ENCODE measurements at regions not wholly inside any gene's neighbourhood (a gene's known extent, or its start where the extent isn't known, plus 50 kb on each side); places are given as distances from the start of the nearest gene placed in this dataset.

DNA sequence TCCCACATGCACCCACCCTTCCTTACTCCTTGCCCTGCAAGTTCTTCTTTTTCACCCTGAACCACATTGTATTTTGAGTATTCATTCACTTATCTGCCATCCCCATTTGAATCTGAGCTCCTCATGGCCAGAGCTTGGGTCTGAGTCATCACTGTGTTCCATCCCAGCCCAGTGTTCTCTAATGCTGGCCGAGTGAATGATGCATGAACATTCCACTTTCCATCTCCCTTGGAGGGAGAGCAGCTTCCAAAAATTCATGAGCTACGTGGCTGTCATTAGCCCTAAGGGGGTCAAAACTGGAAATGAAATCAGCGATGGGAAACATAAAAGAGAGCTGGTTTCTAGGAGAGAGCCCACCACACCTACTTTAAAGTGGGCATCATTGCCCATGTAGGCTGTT is 187.0 kb upstream of the USP24 start:
- no peak for DNase-seq
- ATAC-seq, result peak; percentile 60

DNA sequence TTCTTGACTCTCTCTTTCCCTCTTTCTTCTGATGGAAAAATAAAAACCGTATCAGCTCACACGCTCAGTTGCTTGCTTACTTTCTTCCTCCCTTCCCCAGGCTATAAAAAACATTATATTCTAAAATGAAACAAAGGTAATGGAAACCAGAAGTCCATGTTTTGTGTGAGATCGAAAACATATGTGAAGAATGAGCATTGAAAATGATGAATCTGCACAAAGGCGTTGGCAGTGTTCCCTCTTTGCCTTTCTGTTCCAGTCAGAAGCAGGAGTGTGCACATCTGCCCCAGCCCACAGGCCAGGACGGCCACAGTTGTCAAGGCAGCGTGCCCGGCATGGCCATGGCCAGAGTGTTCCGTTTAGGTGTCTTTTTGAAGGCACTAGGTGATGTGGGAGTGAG is 185.3 kb upstream of the USP24 start:
- DNase-seq (no peak), ATAC-seq (no peak)
- intact Hi-C loops (cut with micrococcal nuclease), result no loop called here

More for the DNA sequence above, 187.0 kb upstream of the USP24 start:
- intact Hi-C loops (cut with micrococcal nuclease), result no loop called here

DNA sequence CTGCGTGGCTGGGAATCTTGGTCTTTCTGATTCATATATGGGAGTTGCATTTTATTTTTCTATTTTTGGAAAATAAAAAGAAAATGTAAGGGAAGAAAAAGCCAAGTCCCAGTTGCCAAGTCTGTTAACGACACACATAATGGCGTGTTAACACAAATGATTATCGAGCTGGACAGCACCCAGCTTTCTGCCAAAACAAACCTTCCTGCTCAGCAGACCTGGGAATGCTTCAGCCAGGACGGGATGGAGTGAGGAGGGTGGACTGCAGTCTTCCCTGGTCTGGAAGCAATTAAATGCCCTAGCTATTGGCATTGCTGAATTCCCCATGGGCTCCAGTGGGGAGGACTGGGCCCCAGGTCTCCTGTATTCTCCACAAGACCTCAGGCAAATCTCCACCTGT is 184.2 kb upstream of the USP24 start:
- intact Hi-C loops (cut with micrococcal nuclease), result no loop called here
- ATAC-seq (no peak), DNase-seq (no peak)

DNA sequence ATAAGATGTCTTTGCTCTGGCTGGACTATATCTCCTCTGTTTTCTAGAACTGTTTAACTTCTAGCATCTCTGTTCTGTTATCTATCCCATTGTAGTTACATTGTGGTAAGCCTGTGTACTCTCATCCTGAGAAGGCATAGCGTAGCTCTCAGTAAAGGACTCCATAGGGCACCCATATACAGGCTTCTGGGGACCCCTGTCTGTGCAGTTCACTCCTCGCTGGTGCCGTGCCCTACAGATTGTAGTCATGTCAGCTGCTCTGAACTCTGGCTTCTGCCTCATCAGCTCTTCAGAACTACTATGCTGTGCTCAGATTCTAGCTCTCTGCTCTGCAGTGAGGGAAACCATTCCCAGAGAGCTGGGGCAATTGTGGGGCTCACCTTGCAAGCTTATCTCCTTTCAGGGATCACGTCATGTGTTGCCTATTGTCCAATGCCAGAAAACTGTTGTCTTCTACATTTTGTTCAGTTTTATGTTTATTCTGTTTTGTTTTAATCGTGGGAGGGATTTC is 181.3 kb upstream of the USP24 start:
- no peak for ATAC-seq
- no peak for DNase-seq
- intact Hi-C loops (cut with micrococcal nuclease), result no loop called here

DNA sequence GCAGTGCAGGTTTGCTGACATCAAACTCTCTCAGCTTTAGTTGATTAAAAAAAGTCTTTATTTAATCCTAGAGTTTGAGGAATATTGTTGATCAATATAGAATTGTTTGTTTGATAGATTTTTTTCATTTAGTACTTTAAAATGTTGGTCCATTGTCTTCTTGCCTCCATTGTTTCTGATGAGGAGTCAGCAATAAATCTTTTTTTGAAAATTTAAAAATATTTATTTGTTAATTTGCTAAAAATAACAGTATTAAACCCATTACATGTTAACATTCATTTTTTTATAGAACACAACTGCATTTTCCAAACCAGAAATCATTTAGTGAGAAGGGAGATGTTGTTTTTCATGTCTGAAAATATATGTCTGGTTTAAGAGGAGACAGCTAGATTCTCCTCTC is 173.8 kb upstream of the USP24 start:
- DNase-seq, result no peak
- intact Hi-C loops (cut with micrococcal nuclease), result loop anchor here (5.0 kb wide), 1 partner anchor 1193 kb away; no protein-coding TSS in a partner anchor
- no peak for ATAC-seq

DNA sequence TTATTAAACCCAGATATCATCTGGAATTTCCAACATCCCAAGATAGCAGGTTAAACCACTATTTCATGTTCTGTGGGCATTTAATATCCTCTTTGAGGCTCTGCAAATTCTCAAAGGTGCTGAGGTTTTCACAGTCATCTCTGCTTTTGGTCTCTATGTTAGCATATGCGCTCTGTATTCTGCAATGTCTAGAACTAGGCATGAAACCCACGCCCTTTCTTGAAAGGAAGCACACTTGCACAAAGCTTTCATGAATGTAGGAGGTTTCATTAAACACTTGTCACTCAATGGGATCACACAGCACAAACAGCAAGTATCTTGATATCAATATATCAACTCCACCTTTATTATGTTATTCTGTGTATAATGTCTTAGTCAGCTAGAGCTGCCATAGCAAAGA is 172.0 kb upstream of the USP24 start:
- intact Hi-C loops (cut with micrococcal nuclease), result loop anchor here (5.0 kb wide), 1 partner anchor 1195 kb away; no protein-coding TSS in a partner anchor
- DNase-seq, result no peak
- no peak for ATAC-seq

DNA sequence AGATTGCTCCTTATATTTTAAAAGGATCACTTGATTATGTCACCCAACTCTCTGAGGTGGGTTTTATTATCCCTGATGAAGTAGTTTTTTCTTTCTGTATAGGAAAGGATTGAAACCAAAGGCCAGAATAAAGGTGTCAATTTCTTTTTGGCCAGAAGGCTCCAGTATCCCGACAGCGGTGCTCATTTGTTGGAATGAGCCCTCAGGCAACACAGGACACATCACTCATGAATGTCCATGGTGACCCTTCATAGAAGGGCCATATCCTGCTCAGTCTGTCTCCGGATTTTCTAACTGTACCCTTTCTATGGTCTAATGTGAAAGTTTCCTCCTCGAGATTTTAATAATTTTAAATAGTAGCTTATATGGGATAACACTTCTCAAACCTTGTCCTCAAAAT is 171.3 kb upstream of the USP24 start:
- ATAC-seq, result no peak
- intact Hi-C loops (cut with micrococcal nuclease), result loop anchor here (5.0 kb wide), 1 partner anchor 1196 kb away; no protein-coding TSS in a partner anchor
- DNase-seq, result no peak

DNA sequence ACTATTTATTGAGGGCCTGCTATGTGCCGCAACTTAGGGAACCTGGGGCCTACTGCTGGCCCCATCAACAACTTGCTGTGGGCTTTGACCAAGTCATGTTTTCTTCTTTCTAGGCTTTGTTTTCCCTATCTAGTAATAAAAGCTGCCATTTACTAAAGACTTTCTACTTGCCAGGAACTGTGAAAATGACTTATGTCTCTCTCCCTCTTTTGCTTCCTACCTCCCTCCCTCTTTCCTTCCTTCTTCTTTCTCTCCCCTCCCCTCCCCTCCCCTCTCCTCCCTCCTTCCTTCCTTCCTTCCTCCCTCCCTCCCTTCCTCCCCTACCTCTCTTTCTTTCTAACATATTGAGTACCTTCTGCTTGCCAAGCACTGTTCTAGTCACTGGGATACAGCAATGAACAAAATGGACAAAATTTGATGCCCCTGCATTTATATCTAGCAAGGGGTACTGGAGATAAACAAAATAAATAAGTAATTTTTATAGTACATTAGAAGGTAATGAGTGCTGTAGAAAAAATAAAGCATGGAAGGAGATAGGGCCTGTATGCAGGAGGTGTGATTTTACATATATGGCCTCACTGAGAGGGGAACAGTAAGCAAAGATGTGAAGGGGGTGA is 170.3 kb upstream of the USP24 start:
- no peak for ATAC-seq
- no peak for DNase-seq
- intact Hi-C loops (cut with micrococcal nuclease), result loop anchor here (5.0 kb wide), 1 partner anchor 1197 kb away; no protein-coding TSS in a partner anchor

DNA sequence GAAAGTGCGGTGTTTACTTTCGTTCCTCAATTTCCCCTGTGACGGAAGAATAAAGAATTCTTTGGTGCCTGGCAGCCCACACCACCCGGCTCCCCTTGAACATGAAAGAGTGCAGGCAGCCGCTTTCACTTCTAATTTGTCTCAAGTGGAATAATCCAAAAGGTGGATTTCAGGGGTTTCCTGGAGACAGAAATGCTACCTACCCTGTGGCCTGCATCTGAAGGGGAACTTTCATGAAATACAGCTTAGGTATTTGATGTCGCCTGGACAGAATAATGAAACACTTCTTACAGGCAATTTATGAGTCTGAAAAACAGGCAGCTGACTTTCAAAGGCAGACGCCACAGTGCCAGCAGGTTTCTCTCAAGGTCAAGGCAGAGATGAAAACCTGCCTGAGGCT is 169.5 kb upstream of the USP24 start:
- ATAC-seq (no peak), DNase-seq (no peak)
- intact Hi-C loops (cut with micrococcal nuclease), result loop anchor here (5.0 kb wide), 1 partner anchor 1198 kb away; no protein-coding TSS in a partner anchor

DNA sequence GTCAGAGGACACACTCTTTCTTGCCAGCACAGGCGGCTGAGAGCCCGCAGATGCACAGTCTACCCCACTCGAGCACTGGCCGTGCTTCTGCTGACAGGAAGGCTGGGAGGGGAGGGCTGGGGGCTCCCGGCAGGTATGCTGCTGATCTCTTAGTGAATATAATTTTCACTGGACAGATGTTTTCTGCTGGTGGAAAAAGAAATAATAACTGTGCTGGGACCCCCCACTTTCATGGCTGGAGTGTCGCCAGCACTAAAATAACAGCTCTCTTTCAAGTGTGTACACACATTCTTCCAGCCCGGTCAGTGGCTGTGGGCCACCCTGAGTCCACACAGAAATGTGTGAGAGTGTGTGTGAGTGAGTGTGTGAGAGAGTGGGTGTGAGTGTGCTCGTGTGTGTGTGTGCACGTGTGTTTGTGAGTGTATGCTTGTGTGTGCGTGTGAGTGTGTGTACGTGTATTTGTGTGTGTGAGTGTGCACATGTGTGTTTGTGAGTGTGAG is 167.7 kb upstream of the USP24 start:
- DNase-seq (no peak), ATAC-seq (peak; percentile 49)

DNA sequence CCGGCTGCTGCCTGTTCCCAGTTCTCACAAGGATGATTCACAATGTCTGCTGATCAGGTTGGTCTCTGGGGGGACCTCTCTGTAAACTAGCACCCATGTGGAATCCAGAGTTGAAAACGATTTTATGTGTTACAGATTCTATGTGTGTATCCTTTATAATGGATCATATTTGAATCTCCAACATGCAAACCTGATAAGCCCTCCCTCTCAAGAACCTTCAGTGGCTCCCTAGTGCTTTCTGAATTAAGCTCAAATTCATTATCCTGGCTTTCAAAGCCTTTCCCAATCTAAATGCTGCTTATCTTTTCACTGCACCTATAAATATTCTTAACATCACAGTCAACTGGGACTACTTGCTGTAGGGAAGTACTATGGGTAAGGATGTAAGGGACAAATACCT is 166.8 kb upstream of the USP24 start:
- ATAC-seq (no peak), DNase-seq (no peak)
- intact Hi-C loops (cut with micrococcal nuclease), result no loop called here

More for the DNA sequence above, 167.7 kb upstream of the USP24 start:
- intact Hi-C loops (cut with micrococcal nuclease), result no loop called here

DNA sequence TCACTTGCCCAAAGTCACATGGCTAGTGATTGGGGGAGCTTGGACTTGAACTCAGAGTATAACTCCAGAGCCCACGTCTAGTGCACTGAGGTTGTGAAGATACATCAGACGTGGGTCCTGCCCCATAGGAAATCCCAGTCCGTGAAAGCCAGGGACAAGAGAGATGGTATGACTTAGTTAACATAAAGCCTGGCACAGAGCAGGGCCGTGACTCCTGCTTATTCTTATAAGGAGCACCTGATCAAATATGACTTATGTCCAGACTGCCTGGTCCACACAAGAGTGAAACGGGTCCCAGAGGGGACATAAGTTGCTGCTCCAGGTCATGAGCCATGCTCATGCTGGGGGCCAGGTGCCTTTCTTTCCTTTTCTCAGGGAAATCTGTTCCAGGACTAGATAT is 166.3 kb upstream of the USP24 start:
- DNase-seq, result no peak
- ATAC-seq, result no peak
- intact Hi-C loops (cut with micrococcal nuclease), result no loop called here

DNA sequence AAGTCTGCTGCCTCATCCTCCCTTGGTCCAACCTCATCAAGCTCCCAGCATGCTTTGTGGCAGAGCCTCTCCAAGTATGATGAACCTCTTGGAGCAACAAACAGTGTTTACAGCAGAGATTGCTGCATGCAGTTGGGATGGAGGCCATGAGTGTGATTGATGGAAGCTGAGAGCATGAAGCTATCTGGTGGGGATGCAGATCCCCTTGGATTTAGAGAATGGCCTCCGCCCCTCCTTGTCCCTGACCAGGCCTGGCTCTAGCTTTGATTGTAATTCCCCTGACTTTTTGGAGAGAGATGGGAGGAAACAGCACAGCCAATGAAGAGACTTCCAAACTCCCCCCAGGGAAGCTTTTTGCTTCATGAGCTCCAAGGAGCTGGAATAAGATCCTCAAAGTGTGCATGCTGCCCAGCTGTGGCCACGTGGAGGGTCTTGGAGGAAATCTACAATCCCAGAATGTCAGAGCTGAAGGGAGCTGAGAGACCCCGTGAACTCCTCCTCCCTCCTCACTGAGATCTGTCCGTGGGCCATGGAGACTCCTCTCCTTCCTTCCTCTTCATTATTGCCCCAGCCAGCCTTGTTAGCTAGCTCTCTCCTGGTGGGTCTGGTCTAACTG is 165.3 kb upstream of the USP24 start:
- intact Hi-C loops (cut with micrococcal nuclease), result no loop called here
- ATAC-seq, result peak; percentile 82
- DNase-seq, result no peak

DNA sequence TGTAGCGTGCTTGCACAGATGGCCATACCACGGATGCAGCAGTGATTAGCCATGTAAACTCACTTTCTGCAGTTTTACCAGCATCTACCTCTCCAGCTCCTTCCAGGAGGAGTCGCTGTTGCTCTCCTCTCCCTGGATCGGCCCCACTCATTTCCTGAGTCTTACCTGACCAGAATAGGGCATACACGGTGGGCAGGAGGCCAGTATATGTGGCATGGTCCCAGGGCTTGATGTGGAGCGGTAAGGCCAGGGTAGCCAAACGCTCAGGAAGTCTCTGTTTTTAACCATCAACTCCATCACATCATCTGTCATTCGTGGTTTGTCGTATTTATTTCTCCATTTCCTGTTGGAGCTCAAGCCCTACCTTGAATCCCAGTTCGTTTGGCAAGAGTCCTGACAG is 163.4 kb upstream of the USP24 start:
- intact Hi-C loops (cut with micrococcal nuclease), result no loop called here
- DNase-seq, result no peak
- no peak for ATAC-seq

DNA sequence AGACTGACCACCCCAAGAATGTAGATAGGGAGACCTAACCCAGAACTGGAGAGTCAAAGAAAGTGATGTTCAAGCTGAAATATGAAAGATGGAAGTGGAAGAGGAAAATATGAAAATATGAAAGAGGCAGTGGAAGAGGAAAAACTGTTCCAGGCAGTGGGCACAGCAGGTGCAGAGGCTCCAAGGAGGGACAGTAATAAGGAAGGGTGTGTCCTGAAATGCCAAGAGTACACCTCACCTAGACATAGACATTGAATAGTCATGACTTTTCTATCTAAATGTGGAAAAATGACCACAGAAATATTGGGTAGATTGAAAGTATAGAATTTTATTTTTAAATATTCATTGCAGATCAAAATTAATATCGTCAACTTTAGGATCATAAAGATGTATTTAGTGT is 161.7 kb upstream of the USP24 start:
- intact Hi-C loops (cut with micrococcal nuclease), result no loop called here
- DNase-seq, result no peak
- no peak for ATAC-seq

DNA sequence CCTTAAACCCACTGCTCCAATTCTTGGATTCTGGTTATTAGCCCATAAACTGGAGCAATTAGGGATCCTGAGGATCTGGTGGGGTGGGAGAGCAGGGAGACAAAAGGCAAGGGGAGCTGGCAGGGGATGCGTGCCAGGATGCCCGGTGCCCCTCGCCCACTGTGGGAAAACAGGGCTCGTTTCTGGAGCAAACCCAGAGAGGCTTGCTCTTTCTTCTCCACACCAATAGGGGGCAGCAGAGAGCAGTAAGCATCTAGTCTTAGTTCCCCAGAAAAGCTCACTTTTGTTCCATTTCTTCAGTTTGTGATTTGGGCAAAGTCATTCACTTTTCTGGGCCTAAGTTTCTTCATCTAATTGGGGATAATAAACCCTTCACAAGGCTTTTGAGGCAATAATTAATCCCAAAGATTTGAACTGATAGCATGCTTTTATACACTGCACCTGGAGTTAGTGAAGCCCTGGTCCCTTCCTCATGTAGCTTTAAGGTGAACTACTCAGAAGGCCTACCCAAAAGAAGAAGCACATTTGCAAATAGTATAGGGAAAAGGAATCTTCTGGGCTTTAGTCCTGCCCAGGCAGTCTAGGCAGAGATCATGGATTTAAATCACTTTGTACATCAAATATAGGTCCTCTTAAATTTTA is 160.6 kb upstream of the USP24 start:
- ATAC-seq (peak; percentile 44), DNase-seq (no peak)
- intact Hi-C loops (cut with micrococcal nuclease), result no loop called here

DNA sequence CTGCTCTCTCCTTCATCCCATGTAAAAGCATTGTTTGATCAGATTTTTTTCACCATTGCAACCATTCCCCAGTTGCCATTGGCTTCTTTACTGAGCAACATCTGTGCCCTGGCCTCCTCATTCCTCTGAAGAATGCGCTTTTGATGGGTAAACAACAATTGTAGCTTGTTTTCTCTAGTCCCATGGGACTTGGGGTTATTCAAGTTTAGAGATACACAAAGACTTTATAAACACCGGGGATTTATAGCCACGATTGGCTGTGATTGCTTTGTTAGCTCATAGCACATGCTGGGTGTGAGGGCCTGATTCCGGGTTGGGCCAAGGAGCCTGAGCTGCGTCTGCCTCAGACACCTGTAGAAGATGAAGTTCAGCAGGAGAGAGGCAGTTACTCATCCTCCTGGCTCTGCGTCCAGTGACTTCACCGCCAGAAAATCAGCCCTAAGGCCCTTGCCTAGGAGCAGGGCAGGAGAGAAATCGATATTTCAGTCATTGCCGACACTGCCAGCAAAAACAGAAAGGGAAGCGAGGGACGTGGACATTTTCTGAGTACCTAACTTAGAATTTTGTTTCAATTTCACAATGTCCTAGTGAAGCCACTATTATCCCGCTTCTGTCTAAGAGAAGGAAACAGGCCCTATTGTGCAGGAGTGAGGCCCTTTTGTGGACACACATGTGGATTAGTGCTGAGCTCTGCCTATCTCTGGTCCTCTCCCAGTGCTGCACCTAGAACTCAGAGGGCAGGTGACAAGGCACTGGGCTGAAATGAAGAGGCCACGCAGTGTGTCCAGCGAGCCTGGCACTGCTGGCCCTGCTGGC is 159.8 kb upstream of the USP24 start:
- peak; percentile 55 for ATAC-seq
- intact Hi-C loops (cut with micrococcal nuclease), result no loop called here
- DNase-seq, result no peak

DNA sequence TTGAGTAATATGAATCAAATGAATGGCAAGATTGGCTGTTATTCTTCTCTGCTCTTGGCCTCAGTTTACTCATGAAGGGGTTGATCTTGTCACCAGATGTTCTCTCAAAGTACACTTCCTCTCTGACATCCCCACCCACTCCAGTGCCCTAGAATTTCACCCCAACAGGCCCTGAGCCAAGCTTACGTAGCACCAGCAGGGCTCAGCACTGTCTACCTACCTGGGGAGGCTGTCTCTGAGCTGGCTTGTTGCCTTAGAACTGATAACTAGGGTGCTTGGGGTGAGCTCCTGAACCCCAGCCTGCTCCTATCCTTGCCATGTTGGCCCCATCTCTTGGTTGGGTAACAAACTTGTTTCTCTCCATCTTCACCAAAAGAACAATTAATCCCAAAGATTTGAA is 159.1 kb upstream of the USP24 start:
- DNase-seq (no peak), ATAC-seq (no peak)
- intact Hi-C loops (cut with micrococcal nuclease), result no loop called here

DNA sequence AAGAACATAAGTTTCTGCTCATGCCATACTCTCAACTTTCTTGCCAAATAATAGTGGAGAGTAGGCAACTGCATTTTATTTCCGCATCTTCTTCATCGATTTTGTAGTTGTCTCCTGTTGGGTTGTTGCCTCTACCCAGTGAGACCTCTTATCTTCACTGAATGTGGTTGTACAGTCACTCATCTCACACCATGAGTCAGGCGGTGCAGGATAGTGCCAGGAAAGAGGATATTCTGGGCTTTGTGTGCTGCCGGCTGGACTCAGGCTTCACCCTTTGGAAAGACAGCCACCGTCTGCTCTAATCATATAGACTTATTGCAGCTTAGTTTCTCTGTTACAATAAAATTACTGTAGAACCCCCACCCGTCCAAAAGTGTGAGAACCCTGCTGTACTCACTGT is 154.3 kb upstream of the USP24 start:
- DNase-seq (no peak), ATAC-seq (peak; percentile 84)
- intact Hi-C loops (cut with micrococcal nuclease), result no loop called here

Measured in left ventricle myocardium superior (tissue), 1 donor.